Testis (tissue), 2 donors: ENCODE measurements at regions not wholly inside any gene's neighbourhood (a gene's known extent, or its start where the extent isn't known, plus 50 kb on each side); places are given as distances from the start of the nearest gene placed in this dataset.

ENCODE experiments used
- DNase-seq: peaks from one replicate; pipeline ENCODE4 v3.0.0-alpha.2; 2019
- H3K27ac ChIP-seq, 2 donors: fragments of 200-600 bp; sonication (generic); one replicate each; pipeline ENCODE4 v1.5.1; 2019
- H3K27me3 ChIP-seq: fragments of 200-600 bp; sonication (generic); one replicate; pipeline ENCODE4 v1.5.1; 2019
- H3K36me3 ChIP-seq: fragments of 200-600 bp; sonication (generic); one replicate; pipeline ENCODE4 v1.5.1; 2017; ENCODE audit warnings: low read depth; ENCODE audit errors: missing control alignments
- H3K4me1 ChIP-seq: fragments of 200-600 bp; sonication (generic); one replicate; pipeline ENCODE4 v1.5.1; 2019
- H3K4me3 ChIP-seq, 2 donors: fragments of 200-600 bp; sonication (generic); one replicate each; pipeline ENCODE4 v1.5.1; 2017 to 2019
- H3K9me3 ChIP-seq: fragments of 200-600 bp; sonication (generic); one replicate; pipeline ENCODE4 v1.5.1; 2017
- CTCF ChIP-seq, 3 experiments: fragments of 450-650 bp in 2 of 3; fragments of 200-600 bp in 1 of 3; sonication (generic) in 1 of 3; IDR thresholded peaks; one replicate each; pipeline ENCODE4 v1.5.1; 2016 to 2019; ENCODE audit warnings: antibody characterized with exemption in 3 of 3, mild to moderate bottlenecking in 2 of 3, moderate library complexity in 1 of 3
- POLR2A ChIP-seq: fragments of 450-650 bp; IDR thresholded peaks from one replicate; pipeline ENCODE4 v1.6.1; 2017; ENCODE audit warnings: antibody characterized with exemption, mild to moderate bottlenecking, moderate library complexity
- WGBS, 2 donors: methylation state at CpG; one replicate each; pipeline ENCODE4 v1.1.5; 2018; 5-methylcytosine and 5-hydroxymethylcytosine counted together
- intact Hi-C: fragments of 100-400 bp; cut with DNase I; formaldehyde crosslinking; loops from one replicate; pipeline ENCODE4 v1.15.1; 2023; ENCODE audit warnings: low total_unique reads

DNA sequence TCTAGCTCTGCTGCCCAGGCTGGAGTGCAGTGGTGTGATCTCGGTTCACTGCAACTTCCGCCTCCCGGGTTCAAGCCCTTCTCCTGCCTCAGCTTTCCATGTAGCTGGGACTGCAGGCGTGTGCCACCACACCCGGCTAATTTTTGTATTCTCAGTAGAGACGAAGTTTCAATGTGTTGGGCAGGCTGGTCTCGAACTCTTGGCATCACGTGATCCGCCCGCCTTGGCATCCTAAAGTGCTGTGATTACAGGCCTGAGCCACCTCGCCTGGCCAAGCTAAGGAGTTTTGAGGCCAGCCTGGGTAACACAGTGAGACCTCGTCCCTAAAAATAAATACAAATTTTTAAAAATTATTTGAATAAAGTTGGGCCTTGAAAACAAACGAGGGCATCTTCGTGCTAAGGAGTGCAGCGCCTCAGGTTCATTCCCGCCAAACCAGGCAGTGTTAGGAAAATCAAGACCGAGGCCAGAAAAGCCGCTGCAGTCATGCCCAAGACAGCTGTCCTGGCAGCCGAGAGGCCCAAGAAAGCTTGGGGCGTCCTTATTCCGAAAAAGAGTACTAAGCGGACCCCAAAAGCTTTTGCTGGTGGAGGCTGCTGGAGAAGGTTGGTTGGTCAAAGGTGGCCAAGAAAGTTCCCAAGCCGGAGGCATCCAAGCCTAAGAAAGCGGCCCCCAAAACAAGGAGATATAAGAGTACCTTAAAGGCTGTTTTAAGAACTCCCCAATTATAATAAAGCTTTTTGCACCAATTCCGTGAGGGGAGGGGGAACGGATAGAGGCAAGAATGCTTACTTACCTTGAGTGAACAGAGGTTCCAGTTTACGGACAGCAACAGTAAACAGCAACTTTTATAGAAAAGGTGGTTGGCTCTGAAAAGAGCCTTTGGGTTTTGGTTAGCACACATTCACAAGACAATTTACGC, 109.0 kb downstream of the HFE start:
- intact Hi-C loops = no loop called here
- Histone ChIP-seq H3K36me3 (no peaks in the 10 kb centered on the region), H3K9me3 (no peaks in the 10 kb centered on the region), H3K27ac (peak overlapping the region; percentile 83 to 85), H3K27me3 (no peaks in the 10 kb centered on the region), H3K4me3 (peak overlapping the region; percentile 60 to 78), H3K4me1 (no peaks in the 10 kb centered on the region)
- 25 to 39% methylated on average over 27 to 28 of the region's 28 CpGs for WGBS, 2 donors
- TF ChIP-seq POLR2A (no peak), CTCF (IDR thresholded peaks at IDR 0.05) (no peak)
- no peak for DNase-seq

- 1 to 3% methylated on average over 29 to 49 of the region's 51 CpGs for WGBS, 2 donors
- no peaks in the 10 kb centered on the region for H3K9me3 ChIP-seq
- DNase-seq = peak; percentile 92
- no peaks in the 10 kb centered on the region for H3K27me3 ChIP-seq
- no peaks in the 10 kb centered on the region for H3K4me1 ChIP-seq
- H3K4me3 ChIP-seq = peak overlapping the region; percentile 60 to 78
- peak overlapping the region; percentile 83 to 85 for H3K27ac ChIP-seq
- intact Hi-C loops = no loop called here
- H3K36me3 ChIP-seq = no peaks in the 10 kb centered on the region
- TF ChIP-seq CTCF (IDR thresholded peaks at IDR 0.05) (no peak), POLR2A (peak; percentile 35)
These were observed 109.8 kb downstream of the HFE start for GRCh38 chr6:26196846-26197635.

GRCh38 chr6:26197636-26197932, 110.4 kb downstream of the HFE start:
- no peak for TF ChIP-seq POLR2A
- TF ChIP-seq CTCF (IDR thresholded peaks at IDR 0.05) = no peak
- Histone ChIP-seq H3K9me3 (no peaks in the 10 kb centered on the region), H3K36me3 (no peaks in the 10 kb centered on the region), H3K4me1 (no peaks in the 10 kb centered on the region), H3K4me3 (peak overlapping the region; percentile 52 to 78), H3K27me3 (no peaks in the 10 kb centered on the region), H3K27ac (peak overlapping the region; percentile 83 to 85)
- intact Hi-C loops = no loop called here
- no peak for DNase-seq

DNA sequence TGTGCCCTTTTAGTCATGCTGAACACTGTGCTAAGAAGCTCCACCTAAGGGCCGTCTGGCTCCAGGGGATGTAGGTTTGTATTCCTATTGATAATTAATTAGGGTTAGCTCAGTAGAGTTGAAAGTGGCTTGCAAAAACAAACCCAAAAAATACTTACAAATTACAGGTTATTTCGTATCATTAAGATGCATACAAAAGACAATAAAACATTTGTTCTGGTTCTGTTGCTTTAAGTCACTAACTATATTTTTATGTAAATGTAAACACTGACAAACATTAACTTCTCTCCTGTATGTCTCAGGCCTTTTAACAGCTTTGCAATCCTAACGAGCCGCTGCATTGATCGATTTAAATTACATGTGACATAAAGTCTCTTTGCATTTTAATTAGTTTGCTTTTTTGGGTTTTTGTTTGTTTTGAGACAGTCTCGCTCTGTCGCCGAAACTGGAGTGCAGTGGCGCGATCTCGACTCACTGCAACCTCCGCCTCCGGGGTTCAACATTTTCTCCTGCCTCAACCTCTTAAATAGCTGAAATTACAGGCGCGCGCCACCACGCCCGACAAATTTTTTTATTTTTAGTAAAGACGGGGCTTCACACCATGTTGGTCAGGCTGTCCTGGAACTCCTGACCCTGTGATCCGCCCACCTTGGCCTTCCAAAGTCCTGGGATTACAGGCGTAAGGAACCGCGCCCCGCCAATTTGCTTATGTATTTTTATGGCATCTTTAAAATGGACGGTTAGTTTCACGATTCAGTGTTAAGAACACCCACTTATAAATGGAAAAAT, 110.9 kb downstream of the HFE start:
- Histone ChIP-seq H3K27ac (peak overlapping the region; percentile 73 to 83), H3K36me3 (no peaks in the 10 kb centered on the region), H3K9me3 (no peaks in the 10 kb centered on the region), H3K4me3 (peak overlapping the region; percentile 52 to 78), H3K27me3 (no peaks in the 10 kb centered on the region), H3K4me1 (no peaks in the 10 kb centered on the region)
- DNase-seq = no peak
- intact Hi-C loops = no loop called here
- TF ChIP-seq POLR2A (no peak), CTCF (IDR thresholded peaks at IDR 0.05) (no peak)
- WGBS, 2 donors = 3 to 4% methylated on average over 26 of the region's 26 CpGs
